ENCODE measurements at regions not wholly inside any gene's neighbourhood (a gene's known extent, or its start where the extent isn't known, plus 50 kb on each side); places are given as distances from the start of the nearest gene placed in this dataset.
"Not testable (repeated sequence)": the region's sequence is repeated elsewhere in the genome, so short reads cannot be mapped to it uniquely, and the experiment has no call there.

- DNase-seq, result no peak
These were observed 67.9 kb downstream of the TTLL2 start for GRCh38 chr6:167392631-167393316.

- DNase-seq, result no peak
These were observed 68.8 kb downstream of the TTLL2 start for GRCh38 chr6:167393731-167394130.

GRCh38 chr6:167394339-167394738 lies 69.5 kb downstream of the TTLL2 start:
- no peak for DNase-seq

GRCh38 chr6:167394820-167395219 lies 69.9 kb downstream of the TTLL2 start:
- DNase-seq, result no peak

GRCh38 chr6:167396068-167396658 lies 71.3 kb downstream of the TTLL2 start:
- no peak for DNase-seq

GRCh38 chr6:167396659-167397490 lies 72.0 kb downstream of the TTLL2 start:
- DNase-seq, result no peak

GRCh38 chr6:167397712-167398111 lies 72.8 kb downstream of the TTLL2 start:
- DNase-seq, result no peak

- no peak for DNase-seq
These were observed 73.5 kb downstream of the TTLL2 start for GRCh38 chr6:167398214-167399050.

GRCh38 chr6:167399051-167399387 lies 74.1 kb downstream of the TTLL2 start:
- DNase-seq, result no peak

- DNase-seq, result no peak
These were observed 74.7 kb downstream of the TTLL2 start for GRCh38 chr6:167399599-167399998.

GRCh38 chr6:167400482-167401138 lies 75.7 kb downstream of the TTLL2 start:
- DNase-seq, result no peak

GRCh38 chr6:167401525-167402194 lies 76.8 kb downstream of the TTLL2 start:
- DNase-seq, result no peak

- DNase-seq, result no peak
These were observed 77.4 kb downstream of the TTLL2 start for GRCh38 chr6:167402195-167402686.

- no peak for DNase-seq
These were observed 78.5 kb downstream of the TTLL2 start for GRCh38 chr6:167403427-167403826.

GRCh38 chr6:167404385-167405049 lies 79.6 kb downstream of the TTLL2 start:
- DNase-seq, result no peak

GRCh38 chr6:167405778-167406532 lies 81.1 kb downstream of the TTLL2 start:
- DNase-seq, result no peak

- not testable (repeated sequence) for DNase-seq
These were observed 81.8 kb downstream of the TTLL2 start for GRCh38 chr6:167406533-167407238.

GRCh38 chr6:167407239-167408064 lies 82.6 kb downstream of the TTLL2 start:
- DNase-seq, result no peak
